ENCODE measurements at regions not wholly inside any gene's neighbourhood (a gene's known extent, or its start where the extent isn't known, plus 50 kb on each side); places are given as distances from the start of the nearest gene placed in this dataset.

DNA sequence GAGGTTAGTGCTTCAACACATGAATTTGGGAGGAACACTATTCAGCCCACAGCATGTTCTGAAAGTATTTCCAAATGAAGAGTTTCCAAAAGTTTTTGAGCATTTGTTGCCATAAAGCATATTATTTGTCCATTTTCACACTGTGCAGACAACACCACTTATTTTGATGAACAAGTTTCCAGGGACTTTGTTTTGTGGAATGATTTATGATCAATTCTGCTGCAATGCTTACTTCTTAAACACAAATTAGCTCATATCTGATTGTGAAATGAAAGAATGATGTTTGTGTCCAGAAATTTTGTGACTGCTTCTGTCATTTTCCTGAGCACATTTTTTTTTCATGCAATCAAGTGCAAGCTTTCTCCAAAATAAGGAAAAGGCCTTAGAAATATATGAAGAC lies 205.3 kb downstream of the RAP2A start:
- TF ChIP-seq, protein P1, sequence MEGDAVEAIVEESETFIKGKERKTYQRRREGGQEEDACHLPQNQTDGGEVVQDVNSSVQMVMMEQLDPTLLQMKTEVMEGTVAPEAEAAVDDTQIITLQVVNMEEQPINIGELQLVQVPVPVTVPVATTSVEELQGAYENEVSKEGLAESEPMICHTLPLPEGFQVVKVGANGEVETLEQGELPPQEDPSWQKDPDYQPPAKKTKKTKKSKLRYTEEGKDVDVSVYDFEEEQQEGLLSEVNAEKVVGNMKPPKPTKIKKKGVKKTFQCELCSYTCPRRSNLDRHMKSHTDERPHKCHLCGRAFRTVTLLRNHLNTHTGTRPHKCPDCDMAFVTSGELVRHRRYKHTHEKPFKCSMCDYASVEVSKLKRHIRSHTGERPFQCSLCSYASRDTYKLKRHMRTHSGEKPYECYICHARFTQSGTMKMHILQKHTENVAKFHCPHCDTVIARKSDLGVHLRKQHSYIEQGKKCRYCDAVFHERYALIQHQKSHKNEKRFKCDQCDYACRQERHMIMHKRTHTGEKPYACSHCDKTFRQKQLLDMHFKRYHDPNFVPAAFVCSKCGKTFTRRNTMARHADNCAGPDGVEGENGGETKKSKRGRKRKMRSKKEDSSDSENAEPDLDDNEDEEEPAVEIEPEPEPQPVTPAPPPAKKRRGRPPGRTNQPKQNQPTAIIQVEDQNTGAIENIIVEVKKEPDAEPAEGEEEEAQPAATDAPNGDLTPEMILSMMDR (IDR thresholded peaks at IDR 0.05): no peak
- TF ChIP-seq POLR2A (IDR thresholded peaks at IDR 0.05): no peak
